HepG2 (cell line): ENCODE measurements at regions not wholly inside any gene's neighbourhood (a gene's known extent, or its start where the extent isn't known, plus 50 kb on each side); places are given as distances from the start of the nearest gene placed in this dataset.

ENCODE experiments used
- ATAC-seq: fragments of 200-7000 bp; cut with Tn5 transposase; 3 replicates; pipeline ENCODE4 v1.9.1; 2020; ENCODE audit warnings: mild to moderate bottlenecking, moderate library complexity
- BruUV-seq: library from RNA; stranded (reverse); fragments of 400-500 nt; replicated peaks from 2 replicates; lab custom pipeline; 2021; lab: Mats Ljungman, UMichigan
- CTCF ChIA-PET: fragments of 300-600 bp; formaldehyde crosslinking; extraction: SDS; loops from one replicate; lab custom pipeline; 2021; ENCODE audit warnings: low total read pairs, inconsistent platforms, low intra/inter-chr PET ratio; lab: Yijun Ruan, JAX
- POLR2A ChIA-PET: fragments of 350-600 bp; sonication (Branson Sonifier 250); formaldehyde crosslinking; loops from one replicate; lab custom pipeline; 2020; ENCODE audit warnings: antibody characterized with exemption, inconsistent platforms; lab: Yijun Ruan, JAX
- DNase-seq: peaks from one replicate; pipeline ENCODE4 v3.0.0-alpha.2; 2015; ENCODE audit warnings: low spot score
- FAIRE-seq: peaks from 3 replicates; lab custom pipeline; 2011; peaks lifted over from hg19 to GRCh38; lab: Jason Lieb, UNC
- H2AFZ ChIP-seq: one replicate; pipeline ENCODE4 v1.6.1; 2011; ENCODE audit warnings: low read length, inconsistent platforms
- H3K27ac ChIP-seq: fragments of 300-600 bp; 3 replicates; pipeline ENCODE4 v1.8.0; 2011; ENCODE audit warnings: mixed run types, mild to moderate bottlenecking, mixed read lengths, low read length, inconsistent platforms; ENCODE audit not compliant: insufficient read depth; ENCODE audit errors: extremely low read length
- H3K27me3 ChIP-seq, 2 experiments: fragments of 200-600 bp in 1 of 2; 2 replicates in 1 of 2; 3 replicates in 1 of 2; pipeline versions ENCODE4 v1.6.0 to v1.8.0; 2011; ENCODE audit warnings: low read length in 2 of 2, mild to moderate bottlenecking in 2 of 2, moderate library complexity in 2 of 2, inconsistent platforms in 1 of 2; ENCODE audit not compliant: insufficient read depth in 2 of 2, control insufficient read depth in 1 of 2
- H3K36me3 ChIP-seq, 2 experiments: fragments of 200-600 bp in 1 of 2; replicated peaks in 1 of 2; 2 replicates in 1 of 2; 3 replicates in 1 of 2; pipeline versions ENCODE4 v1.5.1 to v1.8.0; 2011; ENCODE audit warnings: low read length in 2 of 2, inconsistent platforms in 1 of 2; ENCODE audit not compliant: insufficient read depth in 2 of 2, control insufficient read depth in 1 of 2
- H3K4me1 ChIP-seq: 2 replicates; pipeline ENCODE4 v1.5.1; 2012; ENCODE audit warnings: low read length, inconsistent platforms; ENCODE audit not compliant: insufficient read depth
- H3K4me2 ChIP-seq: 2 replicates; pipeline ENCODE4 v1.6.0; 2011; ENCODE audit warnings: low read depth, low read length, inconsistent platforms
- H3K4me3 ChIP-seq, 3 experiments: fragments of 200-600 bp in 1 of 3; sonication (generic), shearing (Covaris generic) in 1 of 3; replicated peaks in 1 of 3; 2 replicates each; pipeline ENCODE4 v1.5.1; 2011 to 2016; ENCODE audit warnings: low read length in 3 of 3, inconsistent platforms in 2 of 3, low read depth in 2 of 3, mild to moderate bottlenecking in 2 of 3, control low read depth in 1 of 3, mixed read lengths in 1 of 3; ENCODE audit not compliant: insufficient read depth in 1 of 3
- H3K79me2 ChIP-seq: one replicate; pipeline ENCODE4 v1.6.1; 2011; ENCODE audit warnings: low read length, inconsistent platforms; ENCODE audit not compliant: insufficient read depth
- H3K9ac ChIP-seq: 2 replicates; pipeline ENCODE4 v1.6.0; 2011; ENCODE audit warnings: mild to moderate bottlenecking, low read depth, low read length, inconsistent platforms; ENCODE audit not compliant: insufficient read depth
- H3K9me3 ChIP-seq: 2 replicates; pipeline ENCODE4 v1.5.1; 2012; ENCODE audit warnings: mild to moderate bottlenecking, low read length
- H4K20me1 ChIP-seq: 2 replicates; pipeline ENCODE4 v1.6.0; 2011; ENCODE audit warnings: inconsistent platforms, mild to moderate bottlenecking, low read length, moderate library complexity; ENCODE audit not compliant: insufficient read depth
- ATF7-NPFF ChIP-seq: sonication (generic); formaldehyde crosslinking; IDR thresholded peaks from 2 replicates; pipeline ENCODE4 v1.8.1; 2023; ENCODE audit warnings: mild to moderate bottlenecking, low read depth, missing genetic modification reagents, moderate library complexity
- GTF3A ChIP-seq: sonication (generic); formaldehyde crosslinking; conservative IDR thresholded peaks from 2 replicates; pipeline ENCODE4 v1.4.0; 2020; ENCODE audit warnings: mild to moderate bottlenecking, missing genetic modification reagents
- ISX ChIP-seq: sonication (generic); formaldehyde crosslinking; conservative IDR thresholded peaks from 2 replicates; pipeline ENCODE4 v1.5.0; 2020; ENCODE audit warnings: missing genetic modification reagents
- JUNB ChIP-seq: sonication (generic); formaldehyde crosslinking; IDR thresholded peaks from 2 replicates; pipeline ENCODE4 v1.8.0; 2022; ENCODE audit warnings: missing genetic modification reagents, mild to moderate bottlenecking, borderline replicate concordance
- KAT7 ChIP-seq: IDR thresholded peaks from 2 replicates; pipeline ENCODE4 v1.6.1; 2018; ENCODE audit warnings: borderline replicate concordance, missing compliant biosample characterization
- RBFOX2 ChIP-seq: fragments of 200-400 bp; formaldehyde crosslinking; IDR thresholded peaks from 2 replicates; pipeline ENCODE4 v1.6.1; 2017; ENCODE audit warnings: low read depth, mild to moderate bottlenecking, low read length
- ZBTB7B ChIP-seq: sonication (generic); formaldehyde crosslinking; IDR thresholded peaks from 2 replicates; pipeline ENCODE4 v1.4.0; 2020; ENCODE audit warnings: missing genetic modification reagents
- ZNF101 ChIP-seq: sonication (generic); formaldehyde crosslinking; IDR thresholded peaks from 2 replicates; pipeline ENCODE4 v1.4.0; 2020; ENCODE audit warnings: mild to moderate bottlenecking, low read depth, missing genetic modification reagents, borderline replicate concordance
- ZNF34 ChIP-seq: sonication (generic); formaldehyde crosslinking; IDR thresholded peaks from 2 replicates; pipeline ENCODE4 v1.4.0; 2020; ENCODE audit warnings: mild to moderate bottlenecking, missing genetic modification reagents, borderline replicate concordance
- ZNF430 ChIP-seq: sonication (generic); formaldehyde crosslinking; IDR thresholded peaks from 2 replicates; pipeline ENCODE4 v1.9.0; 2021; ENCODE audit warnings: mild to moderate bottlenecking, missing genetic modification reagents
- ZNF569 ChIP-seq: sonication (generic); formaldehyde crosslinking; IDR thresholded peaks from 2 replicates; pipeline ENCODE4 v1.5.0; 2020; ENCODE audit warnings: mild to moderate bottlenecking, missing genetic modification reagents, moderate library complexity, borderline replicate concordance
- ZNF570 ChIP-seq: sonication (generic); formaldehyde crosslinking; IDR thresholded peaks from 2 replicates; pipeline ENCODE4 v1.4.0; 2020; ENCODE audit warnings: mild to moderate bottlenecking, missing genetic modification reagents, borderline replicate concordance
- ZNF7 ChIP-seq: IDR thresholded peaks from 2 replicates; pipeline ENCODE4 v1.6.1; 2016; ENCODE audit warnings: missing biosample characterization, missing genetic modification reagents
- ZNF883 ChIP-seq: sonication (generic); formaldehyde crosslinking; IDR thresholded peaks from 2 replicates; pipeline ENCODE4 v1.5.1; 2020; ENCODE audit warnings: mild to moderate bottlenecking, missing genetic modification reagents; ENCODE audit errors: not compliant biosample characterization
- WGBS: methylation state at CpG from one replicate; pipeline ENCODE4 v1.1.6; 2017; ENCODE audit warnings: low lambda C conversion rate; 5-methylcytosine and 5-hydroxymethylcytosine counted together
- in situ Hi-C: cut with HindIII; loops from 2 replicates; pipeline ENCODE4 v1.10.0; 2017; ENCODE audit warnings: low pct_unique_long_range_greater_than_20kb; ENCODE audit not compliant: extremely low pct_ligation_motif_present
- intact Hi-C: fragments of 100-400 bp; cut with micrococcal nuclease; formaldehyde crosslinking; loops from one replicate; pipeline ENCODE4 v1.10.0; 2022; ENCODE audit not compliant: unreplicated experiment
- TF ChIP-seq, protein P1 (sequence below): sonication (generic); formaldehyde crosslinking; IDR thresholded peaks from 2 replicates; pipeline ENCODE4 v1.5.0; 2020; ENCODE audit warnings: mild to moderate bottlenecking, missing genetic modification reagents
- TF ChIP-seq, protein P2 (sequence below): sonication (generic); formaldehyde crosslinking; IDR thresholded peaks from 2 replicates; pipeline ENCODE4 v1.5.0; 2020; ENCODE audit warnings: mild to moderate bottlenecking, missing genetic modification reagents
- TF ChIP-seq, protein P3 (sequence below): sonication (generic); formaldehyde crosslinking; IDR thresholded peaks from 2 replicates; pipeline ENCODE4 v1.8.0; 2023; ENCODE audit warnings: mild to moderate bottlenecking, missing genetic modification reagents
- TF ChIP-seq, protein P4 (sequence below): sonication (generic); formaldehyde crosslinking; IDR thresholded peaks from 2 replicates; pipeline ENCODE4 v1.4.0; 2020; ENCODE audit warnings: mild to moderate bottlenecking, missing genetic modification reagents

DNA sequence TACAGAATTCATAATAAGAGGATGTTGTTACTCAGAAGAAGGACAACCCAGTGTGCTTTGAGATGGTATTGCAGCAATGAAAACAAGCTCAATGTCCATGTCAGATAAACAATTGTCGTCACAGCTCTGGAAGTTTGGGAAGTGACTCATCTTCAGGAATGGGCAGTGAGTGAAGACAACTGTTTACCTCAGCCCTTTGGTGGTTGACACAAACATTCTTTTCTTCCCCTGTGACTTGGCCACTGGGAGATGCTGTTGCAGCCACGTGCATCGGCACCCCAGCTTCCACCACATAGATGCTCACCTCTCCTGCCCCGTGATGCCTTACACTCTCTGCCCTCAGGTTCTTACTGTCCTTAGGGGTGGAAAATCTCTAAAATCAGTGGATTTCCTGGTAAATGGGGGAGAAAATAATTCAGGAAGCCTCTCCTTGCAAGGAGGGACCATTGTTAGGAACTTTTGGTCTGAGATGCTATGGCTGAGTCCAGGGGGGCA is 114.1 kb upstream of the GALNT15 start:
- Histone ChIP-seq H3K9ac (peak overlapping the region; percentile 47), H4K20me1 (no peaks in the 10 kb centered on the region), H2AFZ (no peak overlapping the region), H3K27ac (peak overlapping the region; percentile 69), H3K9me3 (no peaks in the 10 kb centered on the region), H3K36me3 (no peaks in the 10 kb centered on the region), H3K79me2 (no peaks in the 10 kb centered on the region), H3K4me2 (peak overlapping the region; percentile 60), H3K27me3 (no peaks in the 10 kb centered on the region), H3K4me1 (peaks cover 58% of the 10 kb centered on the region), H3K4me3 (peak overlapping the region in 1 of 3 experiments; percentile 26; a peak in 1 of 6 replicates)
- intact Hi-C loops (loop anchor here (1.0 to 10.0 kb wide), 3 partner anchors 9 to 456 kb away; partner anchors contain the start of genes BTD and HACL1), in situ Hi-C loops (no loop called here)
- BruUV-seq: no TSS peak
- peak; percentile 99 for FAIRE-seq
- ChIA-PET CTCF (interaction anchor here (1.2 kb wide), 1 partner anchor 12 kb away, joined by 5 read pairs; no protein-coding TSS in a partner anchor), POLR2A (interaction anchor here (0.8 to 4.0 kb wide), 10 partner anchors 10 to 1682 kb away, joined by 3 to 60 read pairs (median 4); partner anchors contain the start of genes DPH3, GALNT15, OXNAD1 and TBC1D5)
- peak; percentile 94 for ATAC-seq
- peak; percentile 98 for DNase-seq
- 0% methylated on average over 4 of the region's 4 CpGs for WGBS
- no peak for TF ChIP-seq ZNF101 (CRISPR knock-in tag)
- peak; percentile 99 for TF ChIP-seq JUNB
- TF ChIP-seq ATF7-NPFF (CRISPR knock-in tag): peak; percentile 41; the same call in 1 of the 2 replicates
- TF ChIP-seq, protein P1, sequence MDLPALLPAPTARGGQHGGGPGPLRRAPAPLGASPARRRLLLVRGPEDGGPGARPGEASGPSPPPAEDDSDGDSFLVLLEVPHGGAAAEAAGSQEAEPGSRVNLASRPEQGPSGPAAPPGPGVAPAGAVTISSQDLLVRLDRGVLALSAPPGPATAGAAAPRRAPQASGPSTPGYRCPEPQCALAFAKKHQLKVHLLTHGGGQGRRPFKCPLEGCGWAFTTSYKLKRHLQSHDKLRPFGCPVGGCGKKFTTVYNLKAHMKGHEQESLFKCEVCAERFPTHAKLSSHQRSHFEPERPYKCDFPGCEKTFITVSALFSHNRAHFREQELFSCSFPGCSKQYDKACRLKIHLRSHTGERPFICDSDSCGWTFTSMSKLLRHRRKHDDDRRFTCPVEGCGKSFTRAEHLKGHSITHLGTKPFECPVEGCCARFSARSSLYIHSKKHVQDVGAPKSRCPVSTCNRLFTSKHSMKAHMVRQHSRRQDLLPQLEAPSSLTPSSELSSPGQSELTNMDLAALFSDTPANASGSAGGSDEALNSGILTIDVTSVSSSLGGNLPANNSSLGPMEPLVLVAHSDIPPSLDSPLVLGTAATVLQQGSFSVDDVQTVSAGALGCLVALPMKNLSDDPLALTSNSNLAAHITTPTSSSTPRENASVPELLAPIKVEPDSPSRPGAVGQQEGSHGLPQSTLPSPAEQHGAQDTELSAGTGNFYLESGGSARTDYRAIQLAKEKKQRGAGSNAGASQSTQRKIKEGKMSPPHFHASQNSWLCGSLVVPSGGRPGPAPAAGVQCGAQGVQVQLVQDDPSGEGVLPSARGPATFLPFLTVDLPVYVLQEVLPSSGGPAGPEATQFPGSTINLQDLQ (CRISPR knock-in tag): no peak
- no peak for TF ChIP-seq ZNF883 (CRISPR knock-in tag)
- TF ChIP-seq ZNF34 (CRISPR knock-in tag): no peak; the same call in 1 of the 2 replicates
- TF ChIP-seq ZNF570 (CRISPR knock-in tag): no peak
- TF ChIP-seq ZNF569 (CRISPR knock-in tag): no peak
- TF ChIP-seq ZNF7 (CRISPR knock-in tag): 0 out of 2 replicates have a peak, but pooled peaks have one; percentile 31
- no peak for TF ChIP-seq ZNF430 (CRISPR knock-in tag)
- no peak for TF ChIP-seq RBFOX2
- TF ChIP-seq, protein P2, sequence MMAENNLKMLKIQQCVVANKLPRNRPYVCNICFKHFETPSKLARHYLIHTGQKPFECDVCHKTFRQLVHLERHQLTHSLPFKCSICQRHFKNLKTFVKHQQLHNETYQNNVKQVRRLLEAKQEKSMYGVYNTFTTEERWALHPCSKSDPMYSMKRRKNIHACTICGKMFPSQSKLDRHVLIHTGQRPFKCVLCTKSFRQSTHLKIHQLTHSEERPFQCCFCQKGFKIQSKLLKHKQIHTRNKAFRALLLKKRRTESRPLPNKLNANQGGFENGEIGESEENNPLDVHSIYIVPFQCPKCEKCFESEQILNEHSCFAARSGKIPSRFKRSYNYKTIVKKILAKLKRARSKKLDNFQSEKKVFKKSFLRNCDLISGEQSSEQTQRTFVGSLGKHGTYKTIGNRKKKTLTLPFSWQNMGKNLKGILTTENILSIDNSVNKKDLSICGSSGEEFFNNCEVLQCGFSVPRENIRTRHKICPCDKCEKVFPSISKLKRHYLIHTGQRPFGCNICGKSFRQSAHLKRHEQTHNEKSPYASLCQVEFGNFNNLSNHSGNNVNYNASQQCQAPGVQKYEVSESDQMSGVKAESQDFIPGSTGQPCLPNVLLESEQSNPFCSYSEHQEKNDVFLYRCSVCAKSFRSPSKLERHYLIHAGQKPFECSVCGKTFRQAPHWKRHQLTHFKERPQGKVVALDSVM: peak; percentile 21; the same call in 1 of the 2 replicates
- TF ChIP-seq GTF3A (CRISPR knock-in tag): no peak
- peak; percentile 65; the same call in 1 of the 2 replicates for TF ChIP-seq KAT7 (CRISPR knock-in tag)
- TF ChIP-seq, protein P3, sequence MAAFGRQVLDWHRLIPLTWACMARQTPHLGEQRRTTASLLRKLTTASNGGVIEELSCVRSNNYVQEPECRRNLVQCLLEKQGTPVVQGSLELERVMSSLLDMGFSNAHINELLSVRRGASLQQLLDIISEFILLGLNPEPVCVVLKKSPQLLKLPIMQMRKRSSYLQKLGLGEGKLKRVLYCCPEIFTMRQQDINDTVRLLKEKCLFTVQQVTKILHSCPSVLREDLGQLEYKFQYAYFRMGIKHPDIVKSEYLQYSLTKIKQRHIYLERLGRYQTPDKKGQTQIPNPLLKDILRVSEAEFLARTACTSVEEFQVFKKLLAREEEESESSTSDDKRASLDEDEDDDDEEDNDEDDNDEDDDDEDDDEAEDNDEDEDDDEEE (CRISPR knock-in tag): 0 out of 2 replicates have a peak, but pooled peaks have one; percentile 25
- no peak for TF ChIP-seq ISX (CRISPR knock-in tag)
- TF ChIP-seq ZBTB7B (CRISPR knock-in tag): 0 out of 2 replicates have a peak, but pooled peaks have one; percentile 39
- TF ChIP-seq, protein P4, sequence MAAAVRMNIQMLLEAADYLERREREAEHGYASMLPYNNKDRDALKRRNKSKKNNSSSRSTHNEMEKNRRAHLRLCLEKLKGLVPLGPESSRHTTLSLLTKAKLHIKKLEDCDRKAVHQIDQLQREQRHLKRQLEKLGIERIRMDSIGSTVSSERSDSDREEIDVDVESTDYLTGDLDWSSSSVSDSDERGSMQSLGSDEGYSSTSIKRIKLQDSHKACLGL (CRISPR knock-in tag): no peak
